Cardiac fibroblast (primary cell): ENCODE measurements at regions not wholly inside any gene's neighbourhood (a gene's known extent, or its start where the extent isn't known, plus 50 kb on each side); places are given as distances from the start of the nearest gene placed in this dataset.
"Not testable (repeated sequence)": the region's sequence is repeated elsewhere in the genome, so short reads cannot be mapped to it uniquely, and the experiment has no call there.

ENCODE experiments used
- DNase-seq, 2 donors: peaks; one replicate each; pipeline versions ENCODE4 v3.0.0 to v3.0.0-alpha.2; 2010; ENCODE audit warnings: low read depth in 2 of 2
- H3K4me3 ChIP-seq, 2 donors: replicated peaks in 1 of 2; 1 replicate in 1 of 2; 2 replicates in 1 of 2; pipeline ENCODE4 v1.5.1; 2011; ENCODE audit warnings: low read depth in 2 of 2, low read length in 2 of 2, mild to moderate bottlenecking in 2 of 2, moderate library complexity in 1 of 2
- CTCF ChIP-seq: IDR thresholded peaks from one replicate; pipeline ENCODE4 v1.5.1; 2011; ENCODE audit warnings: low read depth, mild to moderate bottlenecking, low read length, inconsistent platforms

- DNase-seq, result no peak
- no peak overlapping the region for H3K4me3 ChIP-seq
- TF ChIP-seq CTCF, result no peak
Measured at GRCh38 chrX:85808217-85808616, 239.1 kb downstream of the CHM start.

- not testable (repeated sequence) for DNase-seq, H3K4me3 ChIP-seq
Measured at GRCh38 chrX:85772391-85772790, 275.0 kb downstream of the CHM start.

- DNase-seq, result no peak
- no peak overlapping the region for H3K4me3 ChIP-seq
- no peak for TF ChIP-seq CTCF
Measured at GRCh38 chrX:85765651-85766050, 281.7 kb downstream of the CHM start.

GRCh38 chrX:85723025-85723424 is 324.3 kb downstream of the CHM start:
- not testable (repeated sequence) for DNase-seq, H3K4me3 ChIP-seq

GRCh38 chrX:85703233-85703632 is 323.8 kb upstream of the POF1B start:
- not testable (repeated sequence) for DNase-seq, H3K4me3 ChIP-seq

- H3K4me3 ChIP-seq, result no peak overlapping the region
- no peak for TF ChIP-seq CTCF
- no peak for DNase-seq
Measured at GRCh38 chrX:85698921-85699320, 319.5 kb upstream of the POF1B start.

- TF ChIP-seq CTCF, result no peak
- no peak overlapping the region for H3K4me3 ChIP-seq
Measured at GRCh38 chrX:85685843-85686242, 306.4 kb upstream of the POF1B start.

GRCh38 chrX:85666471-85666870 is 287.0 kb upstream of the POF1B start:
- DNase-seq, result no peak
- TF ChIP-seq CTCF, result no peak
- H3K4me3 ChIP-seq, result no peak overlapping the region

More at GRCh38 chrX:85685843-85686242, 306.4 kb upstream of the POF1B start:
- DNase-seq, result no peak

GRCh38 chrX:85663970-85664369 is 284.5 kb upstream of the POF1B start:
- not testable (repeated sequence) for DNase-seq, H3K4me3 ChIP-seq
